ENCODE measurements at regions not wholly inside any gene's neighbourhood (a gene's known extent, or its start where the extent isn't known, plus 50 kb on each side); places are given as distances from the start of the nearest gene placed in this dataset.

DNA sequence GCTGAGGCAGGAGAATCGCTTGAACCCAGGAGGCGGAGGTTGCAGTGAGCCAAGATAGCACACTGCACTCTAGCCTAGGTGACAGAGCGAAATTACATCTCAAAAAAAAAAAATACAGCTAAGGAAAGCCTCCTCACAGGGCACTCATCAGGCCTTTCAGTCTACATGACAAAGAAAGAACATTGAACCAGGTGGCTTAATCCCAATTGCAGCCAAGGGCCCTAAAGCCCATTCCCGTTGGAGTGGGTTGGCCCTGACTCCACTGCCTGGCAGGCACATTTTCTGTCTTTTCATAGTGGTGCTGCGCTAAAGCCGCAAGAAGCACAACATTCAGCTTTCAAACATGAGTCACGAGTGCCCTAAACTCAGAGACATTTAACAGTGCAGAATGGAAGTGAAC lies 372.5 kb downstream of the RNF144A start:
- no peak for DNase-seq (ENCODE audit: low spot score)

DNA sequence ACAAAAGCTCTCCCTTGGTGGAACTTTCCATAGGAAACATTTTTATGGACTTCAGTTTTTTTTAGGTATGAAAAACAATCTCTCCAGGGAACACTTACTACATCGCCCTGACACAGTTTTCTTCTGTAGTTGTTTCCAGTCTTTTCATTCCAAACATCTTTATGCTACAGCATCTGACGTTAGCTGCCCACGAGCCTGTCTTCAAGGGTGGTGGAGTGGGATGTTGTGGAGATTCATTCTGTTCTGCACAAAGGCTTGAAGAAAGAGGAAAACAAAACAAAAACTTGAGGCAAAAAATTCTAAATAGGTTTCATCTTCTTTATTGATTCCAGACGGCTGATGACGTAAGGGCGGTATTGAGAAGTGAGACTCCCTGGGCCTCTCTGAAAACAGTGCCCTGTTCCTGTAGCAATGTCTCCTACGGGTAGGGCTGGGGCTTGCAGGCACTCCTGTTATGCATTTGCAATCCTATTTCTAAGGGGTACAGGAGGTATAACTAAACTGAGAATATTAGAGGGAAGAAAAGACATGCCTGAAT lies 375.0 kb downstream of the RNF144A start:
- DNase-seq (ENCODE audit: low spot score) = no peak

DNA sequence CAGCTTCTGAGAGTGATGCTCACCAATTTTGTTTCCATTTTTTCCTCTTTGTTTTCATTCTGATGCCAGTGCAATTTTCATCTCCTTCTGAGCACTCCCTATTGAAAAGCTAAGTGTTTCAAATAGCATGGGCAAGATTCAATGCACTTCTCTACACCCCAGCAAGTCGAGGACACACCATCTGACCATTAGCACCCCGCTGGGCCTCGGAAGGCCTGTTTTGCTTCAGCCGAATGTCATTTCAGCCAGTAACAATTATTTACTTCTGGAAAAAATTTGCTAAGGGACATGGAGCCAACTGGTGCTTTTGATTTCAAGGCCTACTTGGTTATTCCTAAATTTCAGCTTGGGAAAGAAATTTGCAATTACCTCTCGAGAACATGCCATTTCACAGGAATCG lies 392.4 kb downstream of the RNF144A start:
- DNase-seq (ENCODE audit: low spot score) = no peak

- DNase-seq (ENCODE audit: low spot score) = no peak
Observed at GRCh38 chr2:7324706-7325105, 407.5 kb downstream of the RNF144A start.

- DNase-seq (ENCODE audit: low spot score) = no peak
Observed at GRCh38 chr2:7325186-7325585, 408.0 kb downstream of the RNF144A start.

DNA sequence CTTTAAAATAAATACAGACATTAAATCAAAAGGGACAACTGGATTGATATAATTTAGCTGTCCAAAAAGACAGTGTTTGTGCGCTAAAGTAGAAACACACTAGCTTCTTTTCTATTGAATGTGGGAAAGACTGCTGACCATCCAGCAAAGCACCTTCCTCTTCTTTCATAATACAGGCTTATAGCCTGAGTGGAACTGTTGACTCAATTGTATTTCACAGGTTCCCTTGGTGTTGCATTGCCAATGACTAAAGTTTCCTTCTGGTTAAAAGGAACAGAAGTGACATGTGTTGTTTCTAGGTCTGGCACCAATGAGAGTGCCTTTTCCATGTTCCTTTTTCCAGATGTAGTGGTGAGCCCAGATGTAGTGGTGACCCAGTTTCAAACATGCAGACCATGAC lies 412.3 kb downstream of the RNF144A start:
- no peak for DNase-seq (ENCODE audit: low spot score)

GRCh38 chr2:7333189-7333765 lies 416.1 kb downstream of the RNF144A start:
- no peak for DNase-seq (ENCODE audit: low spot score)

GRCh38 chr2:7333960-7334493 lies 416.8 kb downstream of the RNF144A start:
- DNase-seq (ENCODE audit: low spot score) = no peak

DNA sequence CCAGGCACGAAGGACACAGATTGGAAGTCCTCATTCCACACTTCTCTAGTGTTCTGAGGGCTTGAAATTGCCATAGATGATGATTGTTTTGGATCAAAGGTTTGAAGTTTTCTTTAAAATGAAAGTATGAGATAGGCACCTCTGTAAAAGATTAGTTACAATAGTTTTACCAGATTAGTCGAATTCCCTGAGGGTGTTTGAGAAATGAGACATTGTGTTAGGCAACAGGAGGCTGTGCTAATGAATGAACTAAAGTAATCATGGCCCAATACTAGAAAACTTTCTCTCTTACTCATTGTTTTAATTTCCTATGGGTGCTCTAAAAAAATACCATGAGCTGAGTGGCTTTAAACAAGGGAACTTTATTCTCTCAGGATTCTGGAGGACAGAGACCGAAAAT lies 421.7 kb downstream of the RNF144A start:
- DNase-seq (ENCODE audit: low spot score) = no peak

DNA sequence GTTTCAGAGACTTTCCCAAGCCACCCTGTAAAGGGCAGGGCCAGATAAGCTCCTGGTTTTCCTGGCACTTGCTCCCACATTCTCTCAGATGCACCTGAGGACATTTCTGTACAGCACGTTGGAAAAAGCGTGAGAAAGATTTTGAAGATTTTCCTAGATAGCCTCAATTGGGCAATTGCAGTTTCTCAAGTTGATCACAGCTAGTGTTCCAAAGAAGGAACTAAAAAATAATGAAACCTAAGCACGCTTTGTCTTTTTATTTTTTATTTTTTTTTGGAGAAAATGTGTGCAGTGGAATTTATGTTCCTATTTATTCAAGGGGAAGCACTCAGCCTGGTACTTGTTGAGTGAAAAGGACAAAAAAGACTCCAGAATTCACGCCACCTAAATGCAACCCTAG lies 429.1 kb downstream of the RNF144A start:
- DNase-seq (ENCODE audit: low spot score) = no peak

DNA sequence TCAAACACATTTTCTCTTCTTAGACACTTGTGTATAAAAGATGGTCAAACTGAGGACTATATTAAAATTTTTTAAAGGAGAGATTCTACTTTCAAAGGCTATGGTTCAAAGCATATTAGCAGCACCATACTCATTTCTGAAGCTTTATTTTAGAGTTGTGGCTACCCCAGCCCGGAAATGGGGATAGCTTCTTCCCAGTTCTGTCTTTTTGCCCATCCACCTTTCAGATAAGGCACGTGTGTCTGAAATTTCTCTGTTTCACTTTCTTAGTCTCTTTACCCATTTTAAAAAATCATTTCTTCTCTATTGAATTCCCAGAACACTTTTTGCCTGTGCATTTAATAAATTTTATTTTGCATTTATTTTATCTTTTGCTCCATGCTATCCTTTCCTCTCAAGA lies 431.5 kb downstream of the RNF144A start:
- no peak for DNase-seq (ENCODE audit: low spot score)

DNA sequence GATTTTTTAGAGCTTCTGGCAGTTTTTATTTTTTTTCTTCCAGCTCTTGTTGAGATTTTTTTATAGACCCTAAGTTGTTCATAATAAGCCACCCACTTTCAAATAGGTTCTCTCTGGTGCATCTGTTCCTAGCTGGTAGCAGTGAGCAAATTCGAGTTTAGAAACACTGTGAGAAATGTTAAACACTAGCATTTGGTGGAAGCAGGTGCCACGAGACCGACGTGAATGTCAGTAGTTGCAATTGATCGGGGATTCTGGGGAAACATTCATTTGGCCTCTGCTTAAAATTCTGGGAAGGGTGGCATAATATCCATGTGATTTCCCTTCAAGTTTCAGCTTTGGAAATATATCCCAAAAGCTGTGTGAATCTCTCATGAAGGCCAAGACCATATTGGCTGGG lies 435.0 kb downstream of the RNF144A start:
- no peak for DNase-seq (ENCODE audit: low spot score)

DNA sequence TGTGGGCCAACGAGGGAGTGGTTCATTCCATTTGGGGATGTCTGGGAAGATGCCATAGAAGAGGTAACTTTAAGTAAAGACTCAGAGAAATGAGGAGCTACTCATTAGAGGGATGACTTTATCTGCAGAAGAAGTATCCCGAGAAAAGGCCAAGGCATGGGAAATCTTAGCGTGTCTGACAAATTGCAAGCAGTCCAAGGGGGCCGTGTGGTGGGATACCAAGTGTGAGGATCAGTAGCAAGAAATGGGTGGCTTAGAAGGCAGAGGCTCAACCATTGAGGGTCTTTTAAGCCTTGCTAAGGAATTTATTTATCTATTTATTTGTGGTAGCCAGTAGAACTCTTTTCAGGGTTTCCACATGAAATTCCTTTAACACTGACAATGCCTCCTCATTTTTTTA lies 436.4 kb downstream of the RNF144A start:
- no peak for DNase-seq (ENCODE audit: low spot score)

GRCh38 chr2:7355781-7356180 lies 438.6 kb downstream of the RNF144A start:
- DNase-seq (ENCODE audit: low spot score) = no peak

DNA sequence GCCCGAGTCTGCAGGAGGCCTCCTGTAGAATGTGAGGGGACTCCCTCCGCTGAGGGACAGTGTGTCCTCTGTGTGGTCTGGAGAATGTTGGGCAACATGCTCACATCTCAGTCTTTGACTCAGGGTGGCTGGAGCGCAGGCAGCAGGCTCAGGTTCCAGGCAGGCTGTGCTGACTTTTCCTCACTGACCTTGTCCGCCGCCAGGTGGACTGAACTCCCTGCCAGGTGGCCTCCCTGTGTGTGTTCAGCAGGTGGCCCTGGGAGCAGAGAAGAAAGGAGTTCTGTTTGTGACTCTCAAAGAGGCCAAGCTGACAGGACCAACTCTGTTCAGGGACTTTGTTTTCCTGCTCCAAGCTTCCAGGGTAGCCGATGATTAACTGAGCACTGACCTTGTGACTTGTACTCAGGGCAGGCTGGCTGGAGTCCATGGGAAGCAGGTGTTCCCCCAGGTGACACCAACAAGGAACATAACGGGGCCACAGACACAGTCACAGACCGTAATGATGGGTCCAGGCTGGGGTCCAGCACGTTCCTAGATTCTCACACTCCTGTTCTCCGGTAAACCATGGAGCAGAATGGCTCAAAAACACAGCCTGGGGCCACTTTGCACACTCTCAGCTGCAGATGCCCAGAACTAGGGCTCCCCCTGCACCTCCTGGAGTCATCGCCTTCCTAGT lies 439.8 kb downstream of the RNF144A start:
- DNase-seq (ENCODE audit: low spot score) = no peak

DNA sequence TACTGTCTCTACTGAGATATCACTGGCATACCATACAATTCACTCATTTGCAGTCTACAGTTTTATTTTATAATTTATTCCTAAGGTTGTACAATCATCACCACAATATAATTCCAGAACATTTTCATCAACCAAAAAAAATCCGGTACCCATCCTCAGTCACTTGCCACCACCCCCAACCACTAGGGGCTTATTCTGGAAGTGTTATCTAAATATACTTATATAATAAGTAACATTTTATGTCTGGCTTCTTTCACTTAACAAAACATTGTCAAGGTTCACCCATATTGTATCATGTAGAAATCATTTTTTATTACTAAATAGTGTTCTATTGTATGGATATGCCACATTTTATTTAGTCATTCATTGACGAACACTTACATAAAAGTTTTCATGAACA lies 440.8 kb downstream of the RNF144A start:
- DNase-seq (ENCODE audit: low spot score) = no peak

DNA sequence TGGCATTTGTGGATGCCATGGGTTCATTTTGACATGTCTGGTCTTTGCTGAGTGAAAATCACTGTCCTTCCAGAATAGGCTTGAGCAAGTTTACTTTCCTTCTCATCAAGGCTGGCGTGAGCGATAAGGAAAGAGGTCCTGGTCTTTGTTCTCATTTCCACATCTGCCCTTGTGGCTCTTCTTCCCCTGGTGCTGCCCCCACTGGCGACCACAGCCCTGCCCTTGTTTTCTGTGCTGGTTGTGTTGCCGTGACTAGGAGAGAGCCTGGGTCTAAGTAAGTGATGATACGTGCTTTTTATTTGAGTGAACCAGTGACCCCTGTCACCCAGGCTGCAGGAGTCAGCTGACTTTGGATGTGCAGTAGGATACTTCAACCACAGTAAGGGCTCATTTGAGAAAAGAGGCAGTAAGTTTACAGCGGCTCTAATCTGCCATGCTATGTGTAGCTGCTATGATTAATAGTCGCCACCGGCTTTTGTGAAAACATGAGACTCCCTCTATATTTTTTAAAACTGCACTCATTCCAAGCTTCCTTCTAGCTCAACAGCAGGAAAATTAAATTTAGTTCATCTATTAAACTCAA lies 441.7 kb downstream of the RNF144A start:
- DNase-seq (ENCODE audit: low spot score) = no peak

- no peak for DNase-seq (ENCODE audit: low spot score)
Observed at GRCh38 chr2:7363906-7364305, 446.7 kb downstream of the RNF144A start.

DNA sequence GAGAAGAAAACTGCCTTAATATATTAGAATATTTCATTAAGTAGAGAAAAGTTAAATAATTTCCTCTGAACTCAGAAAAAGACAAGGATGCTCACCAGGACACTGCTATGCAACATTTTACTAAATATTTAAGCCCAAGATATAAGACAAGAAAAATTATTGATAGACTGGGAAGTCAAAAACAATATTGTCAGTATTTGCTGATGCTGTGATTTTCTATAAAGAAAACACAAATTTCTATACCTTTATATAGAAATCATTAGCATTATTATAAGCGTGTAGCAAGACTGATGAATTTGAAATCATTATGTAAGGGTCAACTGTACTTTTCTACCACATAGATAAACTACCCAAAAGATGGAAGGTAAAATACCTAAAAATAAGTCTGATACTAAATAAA lies 451.0 kb downstream of the RNF144A start:
- DNase-seq (ENCODE audit: low spot score) = no peak

- DNase-seq (ENCODE audit: low spot score) = no peak
Observed at GRCh38 chr2:7373156-7373555, 455.9 kb downstream of the RNF144A start.

- DNase-seq (ENCODE audit: low spot score) = no peak
Observed at GRCh38 chr2:7375901-7376300, 458.7 kb downstream of the RNF144A start.

DNA sequence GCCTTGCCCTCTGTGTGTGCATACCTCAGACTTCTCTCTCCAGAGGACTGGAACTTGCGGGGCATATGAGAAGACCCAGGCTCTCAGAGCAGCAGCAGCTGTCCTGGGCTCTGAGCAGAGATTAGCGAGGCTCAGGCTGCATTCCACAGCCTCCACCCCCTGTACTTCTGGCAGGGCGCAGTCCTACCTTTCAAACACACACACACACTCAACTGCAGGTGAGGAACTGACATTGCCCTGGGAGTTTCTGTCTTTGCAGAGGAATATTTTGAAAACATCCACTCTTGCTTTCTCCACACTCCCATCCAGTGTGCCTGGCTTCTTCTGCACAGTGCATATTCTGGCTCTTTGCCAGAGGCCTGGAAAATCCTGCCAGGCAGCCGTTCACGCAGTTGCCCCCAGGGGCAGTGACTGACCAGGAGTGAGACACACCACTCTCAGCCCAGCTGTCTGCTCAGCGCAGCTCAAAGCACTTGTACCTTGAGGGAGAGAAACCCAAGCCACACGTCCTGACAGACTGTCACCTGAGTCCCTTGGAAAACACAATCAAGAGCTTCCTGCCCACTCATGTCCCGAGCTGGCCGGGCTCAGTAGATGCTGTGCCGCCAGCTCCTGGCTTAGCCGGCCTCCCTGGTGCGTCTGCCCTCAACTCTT lies 460.8 kb downstream of the RNF144A start:
- no peak for DNase-seq (ENCODE audit: low spot score)

- DNase-seq (ENCODE audit: low spot score) = no peak
Observed at GRCh38 chr2:7378591-7378990, 461.4 kb downstream of the RNF144A start.

All from HuH-7.5 (cell line).